Activated B cell treated with CpG ODN at 0.5 μM for 24 hours (primary cell): ENCODE measurements at regions not wholly inside any gene's neighbourhood (a gene's known extent, or its start where the extent isn't known, plus 50 kb on each side); places are given as distances from the start of the nearest gene placed in this dataset.
"Not testable (repeated sequence)": the region's sequence is repeated elsewhere in the genome, so short reads cannot be mapped to it uniquely, and the experiment has no call there.

Source experiments
- ATAC-seq: fragments of 200-7000 bp; cut with Tn5 transposase; one replicate; pipeline ENCODE4 v1.10.0; 2021; ENCODE audit warnings: low read depth, mild to moderate bottlenecking, moderate library complexity
- CTCF ChIA-PET: fragments of 350-600 bp; sonication (Branson Sonifier 250); formaldehyde crosslinking; loops from one replicate; lab custom pipeline; 2021; ENCODE audit warnings: antibody characterized with exemption; lab: Charles Lee
- POLR2A ChIA-PET: fragments of 350-600 bp; sonication (Branson Sonifier 250); formaldehyde crosslinking; loops from one replicate; lab custom pipeline; 2021; ENCODE audit warnings: antibody characterized with exemption; lab: Charles Lee
- DNase-seq: peaks from one replicate; pipeline ENCODE4 v3.0.0; 2022
- H3K27ac Mint-ChIP-seq: one replicate; pipeline ENCODE4 v1.8.0; 2020; ENCODE audit warnings: mixed read lengths
- H3K27me3 Mint-ChIP-seq: one replicate; pipeline ENCODE4 v1.8.0; 2021; ENCODE audit warnings: mixed read lengths
- H3K36me3 Mint-ChIP-seq: one replicate; pipeline ENCODE4 v1.8.0; 2021; ENCODE audit warnings: low read depth, mixed read lengths
- H3K4me1 Mint-ChIP-seq: one replicate; pipeline ENCODE4 v1.8.0; 2021; ENCODE audit warnings: mixed read lengths
- H3K4me3 Mint-ChIP-seq: one replicate; pipeline ENCODE4 v1.8.0; 2020; ENCODE audit warnings: mild to moderate bottlenecking, mixed read lengths
- H3K9me3 Mint-ChIP-seq: one replicate; pipeline ENCODE4 v1.8.0; 2020; ENCODE audit warnings: mixed read lengths
- CTCF ChIP-seq: fragments of 200-600 bp; IDR thresholded peaks from one replicate; pipeline ENCODE4 v1.8.0; 2022; ENCODE audit warnings: antibody characterized with exemption, mild to moderate bottlenecking
- intact Hi-C: fragments of 100-400 bp; cut with micrococcal nuclease; formaldehyde crosslinking; loops from one replicate; pipeline ENCODE4 v1.15.1; 2024

DNA sequence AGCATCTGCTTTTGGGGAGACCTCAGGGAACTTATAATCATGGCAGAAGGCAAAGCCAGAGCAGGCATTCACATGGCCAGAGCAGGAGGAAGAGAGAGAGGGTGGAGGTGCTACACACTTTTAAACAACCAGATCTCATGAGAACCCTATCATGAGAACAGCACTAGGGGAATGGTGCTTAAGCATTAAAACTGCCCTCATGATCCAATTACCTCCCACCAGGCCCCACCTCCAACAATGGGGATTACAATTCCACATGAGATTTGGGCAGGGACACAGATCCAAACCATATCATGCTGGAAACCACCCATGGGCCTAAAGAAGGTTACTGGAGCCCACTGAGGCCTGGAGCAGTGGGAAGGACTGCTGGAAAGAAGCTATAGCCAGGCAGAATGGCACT is 66.9 kb upstream of the CHST1 start:
- Mint-ChIP-seq H3K27ac (no peak overlapping the region), H3K36me3 (no peaks in the 10 kb centered on the region), H3K4me3 (no peak overlapping the region), H3K4me1 (no peaks in the 10 kb centered on the region), H3K9me3 (no peaks in the 10 kb centered on the region), H3K27me3 (peaks cover 18% of the 10 kb centered on the region)
- ChIA-PET POLR2A (interaction anchor here (0.6 kb wide), 1 partner anchor 589 kb away, joined by 3 read pairs; no protein-coding TSS in a partner anchor), CTCF (no interaction called here)
- intact Hi-C loops, result no loop called here
- no peak for TF ChIP-seq CTCF
- ATAC-seq, result no peak
- DNase-seq, result no peak

DNA sequence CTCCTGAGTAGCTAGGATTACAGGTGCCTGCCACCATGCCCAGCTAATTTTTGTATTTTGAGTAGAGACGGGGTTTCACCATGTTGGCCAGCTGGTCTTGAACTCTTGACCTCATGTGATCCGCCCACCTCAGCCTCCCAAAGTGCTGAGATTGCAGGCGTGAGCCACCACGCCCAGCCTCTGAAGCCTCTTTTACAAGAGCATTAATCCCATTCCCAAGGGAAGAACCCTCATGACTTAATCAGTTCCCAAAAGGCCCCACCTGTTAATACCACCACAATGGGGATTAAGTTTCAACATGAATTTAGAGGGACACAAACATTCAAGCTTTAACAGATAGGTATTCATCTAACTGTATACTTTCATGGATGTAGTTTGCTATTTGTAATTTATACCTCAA is 65.7 kb upstream of the CHST1 start:
- CTCF ChIA-PET, H3K9me3 Mint-ChIP-seq, H3K4me3 Mint-ChIP-seq, H3K36me3 Mint-ChIP-seq, H3K4me1 Mint-ChIP-seq, H3K27ac Mint-ChIP-seq, DNase-seq, ATAC-seq, POLR2A ChIA-PET, intact Hi-C loops: not testable (repeated sequence)
- peaks cover 27% of the 10 kb centered on the region for H3K27me3 Mint-ChIP-seq

DNA sequence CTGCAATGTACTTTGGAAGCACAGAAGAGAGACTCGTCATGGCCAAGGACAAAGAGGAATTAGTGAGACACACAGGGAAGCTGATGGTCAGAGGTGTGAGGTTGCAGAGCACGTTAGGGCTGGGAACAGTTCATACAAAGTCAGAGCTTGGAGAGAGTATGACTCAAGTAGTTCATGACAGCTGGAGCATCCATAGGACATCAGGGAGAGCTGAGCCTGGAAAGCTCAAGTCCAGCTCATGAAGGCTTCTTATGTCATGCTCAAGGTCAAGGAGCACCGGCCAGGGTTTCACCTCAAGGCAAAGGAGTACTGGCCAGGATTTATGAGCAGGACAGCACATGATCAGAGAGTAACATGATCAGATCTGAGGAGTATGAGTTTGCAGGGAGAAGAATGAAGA is 64.6 kb upstream of the CHST1 start:
- no peak overlapping the region for H3K27ac Mint-ChIP-seq
- intact Hi-C loops, result no loop called here
- H3K4me1 Mint-ChIP-seq, result no peaks in the 10 kb centered on the region
- H3K27me3 Mint-ChIP-seq, result peaks cover 31% of the 10 kb centered on the region
- H3K4me3 Mint-ChIP-seq, result no peak overlapping the region
- H3K36me3 Mint-ChIP-seq, result no peaks in the 10 kb centered on the region
- CTCF ChIA-PET, result no interaction called here
- DNase-seq (no peak), ATAC-seq (no peak)
- no peaks in the 10 kb centered on the region for H3K9me3 Mint-ChIP-seq
- TF ChIP-seq CTCF, result no peak
- POLR2A ChIA-PET, result no interaction called here

GRCh38 chr11:45726493-45727054 is 61.2 kb upstream of the CHST1 start:
- CTCF ChIA-PET, result no interaction called here
- Mint-ChIP-seq H3K4me3 (no peak overlapping the region), H3K36me3 (no peaks in the 10 kb centered on the region), H3K27me3 (peaks cover 25% of the 10 kb centered on the region), H3K27ac (no peak overlapping the region), H3K9me3 (no peaks in the 10 kb centered on the region), H3K4me1 (no peaks in the 10 kb centered on the region)
- TF ChIP-seq CTCF, result no peak
- intact Hi-C loops, result no loop called here
- POLR2A ChIA-PET, result no interaction called here
- DNase-seq, result no peak
- ATAC-seq, result no peak

DNA sequence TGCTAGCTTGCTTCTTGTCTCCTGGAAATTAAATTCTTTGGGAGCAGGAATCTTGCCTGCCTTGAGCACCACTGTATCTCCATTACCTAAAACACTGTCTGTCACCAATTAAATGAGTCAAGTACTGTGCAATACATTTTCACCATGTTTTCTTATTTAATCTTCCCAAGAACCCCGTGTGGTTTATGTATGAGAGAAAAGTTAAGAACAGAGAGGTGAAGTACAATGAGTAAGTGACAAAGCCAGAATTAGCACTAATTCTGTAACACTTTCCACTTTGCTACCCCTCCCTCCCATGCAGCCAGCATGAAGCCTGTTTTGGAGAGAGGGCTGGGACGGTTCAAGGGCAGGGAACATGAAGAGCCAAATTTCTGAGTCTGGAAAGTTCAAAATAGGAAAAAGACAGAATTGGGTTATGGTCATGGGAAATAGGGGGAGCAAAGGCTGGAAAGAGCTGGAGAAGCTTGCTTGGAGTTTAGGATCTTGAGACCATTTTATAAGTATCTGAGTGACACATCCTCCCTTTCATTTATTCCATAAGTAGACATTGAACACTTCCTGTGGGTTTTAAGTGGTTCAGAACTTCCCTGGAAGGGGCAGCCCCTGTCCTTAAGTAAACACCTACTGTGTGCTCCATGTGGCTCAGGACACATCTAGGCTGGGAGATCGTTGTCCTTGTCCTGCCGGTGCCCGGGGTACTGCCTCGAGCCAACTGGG is 60.5 kb upstream of the CHST1 start:
- H3K4me1 Mint-ChIP-seq, result no peaks in the 10 kb centered on the region
- no peak overlapping the region for H3K4me3 Mint-ChIP-seq
- ATAC-seq (no peak), DNase-seq (no peak)
- no peaks in the 10 kb centered on the region for H3K9me3 Mint-ChIP-seq
- intact Hi-C loops, result no loop called here
- H3K27ac Mint-ChIP-seq, result no peak overlapping the region
- no peak for TF ChIP-seq CTCF
- H3K36me3 Mint-ChIP-seq, result no peaks in the 10 kb centered on the region
- ChIA-PET CTCF (no interaction called here), POLR2A (no interaction called here)
- peaks cover 25% of the 10 kb centered on the region for H3K27me3 Mint-ChIP-seq
